MM.1S (cell line): ENCODE measurements at regions not wholly inside any gene's neighbourhood (a gene's known extent, or its start where the extent isn't known, plus 50 kb on each side); places are given as distances from the start of the nearest gene placed in this dataset.

Experiments
- DNase-seq: peaks from one replicate; pipeline ENCODE4 v3.0.0-alpha.2; 2015
- H2AFZ ChIP-seq: fragments of 300-600 bp; sonication (generic); 2 replicates; pipeline ENCODE4 v1.6.0; 2016; ENCODE audit warnings: antibody characterized with exemption, low read length
- H3F3A ChIP-seq: fragments of 300-600 bp; sonication (generic); 2 replicates; pipeline ENCODE4 v1.6.1; 2016; ENCODE audit warnings: mild to moderate bottlenecking, antibody characterized with exemption, low read length, moderate library complexity, mixed read lengths; ENCODE audit not compliant: insufficient read depth
- H3K27ac ChIP-seq: fragments of 300-600 bp; sonication (generic); 2 replicates; pipeline ENCODE4 v1.5.1; 2016; ENCODE audit warnings: mild to moderate bottlenecking, low read length
- H3K27me3 ChIP-seq: fragments of 300-600 bp; sonication (generic); replicated peaks from 2 replicates; pipeline ENCODE4 v1.6.0; 2016; ENCODE audit warnings: low read length; ENCODE audit not compliant: insufficient read depth
- H3K36me3 ChIP-seq: fragments of 300-600 bp; sonication (generic); replicated peaks from 2 replicates; pipeline ENCODE4 v1.6.1; 2016; ENCODE audit warnings: mild to moderate bottlenecking, low read length, mixed read lengths; ENCODE audit not compliant: insufficient read depth
- H3K4me1 ChIP-seq: fragments of 300-600 bp; sonication (generic); 2 replicates; pipeline ENCODE4 v1.6.1; 2016; ENCODE audit warnings: low read length, mixed read lengths
- H3K4me2 ChIP-seq: fragments of 300-600 bp; sonication (generic); 2 replicates; pipeline ENCODE4 v1.6.0; 2016; ENCODE audit warnings: low read depth, low read length
- H3K4me3 ChIP-seq: fragments of 300-600 bp; sonication (generic); 2 replicates; pipeline ENCODE4 v1.5.1; 2016; ENCODE audit warnings: low read length, mixed read lengths
- H3K79me2 ChIP-seq: fragments of 300-600 bp; sonication (generic); 2 replicates; pipeline ENCODE4 v1.6.1; 2016; ENCODE audit warnings: mixed run types, low read length, mixed read lengths
- H3K9ac ChIP-seq: fragments of 300-600 bp; sonication (generic); 2 replicates; pipeline ENCODE4 v1.6.1; 2016; ENCODE audit warnings: low read length, mixed read lengths
- H3K9me2 ChIP-seq: fragments of 300-600 bp; sonication (generic); replicated peaks from 2 replicates; pipeline ENCODE4 v1.6.1; 2016; ENCODE audit warnings: mild to moderate bottlenecking, low read length, mixed read lengths; ENCODE audit not compliant: insufficient read depth
- H3K9me3 ChIP-seq: fragments of 300-600 bp; sonication (generic); replicated peaks from 2 replicates; pipeline ENCODE4 v1.6.1; 2016; ENCODE audit warnings: mild to moderate bottlenecking, low read length, mixed read lengths; ENCODE audit not compliant: insufficient read depth
- H4K20me1 ChIP-seq: fragments of 300-600 bp; sonication (generic); 2 replicates; pipeline ENCODE4 v1.6.1; 2016; ENCODE audit warnings: mild to moderate bottlenecking, low read length, moderate library complexity, mixed read lengths; ENCODE audit not compliant: insufficient read depth
- EZH2 ChIP-seq: fragments of 300-600 bp; sonication (generic); optimal IDR thresholded peaks from 2 replicates; pipeline ENCODE3; 2017; ENCODE audit warnings: low read depth, mild to moderate bottlenecking, antibody characterized with exemption, low read length, mixed read lengths
- EZH2phosphoT487 ChIP-seq: fragments of 300-600 bp; sonication (generic); IDR thresholded peaks from 2 replicates; pipeline ENCODE4 v1.6.1; 2018; ENCODE audit warnings: antibody characterized with exemption, low read length
- TF ChIP-seq, protein P1 (sequence below): fragments of 300-600 bp; sonication (generic); IDR thresholded peaks from 2 replicates; pipeline ENCODE4 v1.5.1; 2016; ENCODE audit warnings: antibody characterized with exemption, low read length, mixed read lengths

DNA sequence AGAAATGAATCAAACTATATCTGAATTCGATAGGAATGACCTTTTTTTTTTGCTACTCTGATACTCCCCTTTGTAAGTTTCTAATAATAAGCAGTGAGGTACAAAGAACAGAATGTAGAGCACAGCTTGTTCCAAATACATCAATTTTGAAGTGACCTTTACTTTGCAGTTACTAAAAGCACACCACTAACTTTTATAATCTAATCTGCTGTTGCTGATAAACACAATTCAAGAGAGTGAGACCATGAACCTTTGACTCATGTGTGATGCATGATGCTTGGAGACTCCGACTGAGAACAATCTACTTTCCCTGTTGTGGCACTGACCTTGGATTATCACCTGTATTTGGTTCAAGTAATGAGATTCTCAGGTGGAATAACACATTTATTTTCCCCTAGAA, 91.6 kb upstream of the GNPDA2 start:
- H3K4me1 ChIP-seq, result no peaks in the 10 kb centered on the region
- H3K9me2 ChIP-seq, result no peaks in the 10 kb centered on the region

GRCh38 chr4:44806071-44806470, 79.7 kb upstream of the GNPDA2 start:
- Histone ChIP-seq H3K4me1 (no peaks in the 10 kb centered on the region), H3F3A (no peaks in the 10 kb centered on the region), H4K20me1 (no peaks in the 10 kb centered on the region), H3K9ac (peak overlapping the region; percentile 43), H3K4me2 (peak overlapping the region; percentile 81), H3K4me3 (peak overlapping the region; percentile 57), H3K79me2 (no peaks in the 10 kb centered on the region), H3K9me3 (no peaks in the 10 kb centered on the region), H3K27me3 (no peaks in the 10 kb centered on the region), H2AFZ (peak overlapping the region; percentile 89), H3K36me3 (no peaks in the 10 kb centered on the region), H3K9me2 (no peaks in the 10 kb centered on the region), H3K27ac (no peak overlapping the region)
- TF ChIP-seq EZH2phosphoT487 (no peak), EZH2 (no peak)
- TF ChIP-seq, protein P1, sequence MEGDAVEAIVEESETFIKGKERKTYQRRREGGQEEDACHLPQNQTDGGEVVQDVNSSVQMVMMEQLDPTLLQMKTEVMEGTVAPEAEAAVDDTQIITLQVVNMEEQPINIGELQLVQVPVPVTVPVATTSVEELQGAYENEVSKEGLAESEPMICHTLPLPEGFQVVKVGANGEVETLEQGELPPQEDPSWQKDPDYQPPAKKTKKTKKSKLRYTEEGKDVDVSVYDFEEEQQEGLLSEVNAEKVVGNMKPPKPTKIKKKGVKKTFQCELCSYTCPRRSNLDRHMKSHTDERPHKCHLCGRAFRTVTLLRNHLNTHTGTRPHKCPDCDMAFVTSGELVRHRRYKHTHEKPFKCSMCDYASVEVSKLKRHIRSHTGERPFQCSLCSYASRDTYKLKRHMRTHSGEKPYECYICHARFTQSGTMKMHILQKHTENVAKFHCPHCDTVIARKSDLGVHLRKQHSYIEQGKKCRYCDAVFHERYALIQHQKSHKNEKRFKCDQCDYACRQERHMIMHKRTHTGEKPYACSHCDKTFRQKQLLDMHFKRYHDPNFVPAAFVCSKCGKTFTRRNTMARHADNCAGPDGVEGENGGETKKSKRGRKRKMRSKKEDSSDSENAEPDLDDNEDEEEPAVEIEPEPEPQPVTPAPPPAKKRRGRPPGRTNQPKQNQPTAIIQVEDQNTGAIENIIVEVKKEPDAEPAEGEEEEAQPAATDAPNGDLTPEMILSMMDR, result no peak
- DNase-seq, result peak; percentile 13

More for the DNA sequence above, 91.6 kb upstream of the GNPDA2 start:
- H3K27ac ChIP-seq, result no peak overlapping the region
- no peaks in the 10 kb centered on the region for H3K9me3 ChIP-seq
- no peak overlapping the region for H2AFZ ChIP-seq
- H3K36me3 ChIP-seq, result no peaks in the 10 kb centered on the region
- no peak overlapping the region for H3K4me2 ChIP-seq
- H3K9ac ChIP-seq, result no peak overlapping the region
- H3K4me3 ChIP-seq, result no peak overlapping the region
- no peaks in the 10 kb centered on the region for H3K79me2 ChIP-seq
- no peaks in the 10 kb centered on the region for H3F3A ChIP-seq
- DNase-seq, result no peak
- TF ChIP-seq EZH2phosphoT487, result no peak
- TF ChIP-seq, protein P1, result no peak
- no peak for TF ChIP-seq EZH2
- no peaks in the 10 kb centered on the region for H4K20me1 ChIP-seq
- no peaks in the 10 kb centered on the region for H3K27me3 ChIP-seq

DNA sequence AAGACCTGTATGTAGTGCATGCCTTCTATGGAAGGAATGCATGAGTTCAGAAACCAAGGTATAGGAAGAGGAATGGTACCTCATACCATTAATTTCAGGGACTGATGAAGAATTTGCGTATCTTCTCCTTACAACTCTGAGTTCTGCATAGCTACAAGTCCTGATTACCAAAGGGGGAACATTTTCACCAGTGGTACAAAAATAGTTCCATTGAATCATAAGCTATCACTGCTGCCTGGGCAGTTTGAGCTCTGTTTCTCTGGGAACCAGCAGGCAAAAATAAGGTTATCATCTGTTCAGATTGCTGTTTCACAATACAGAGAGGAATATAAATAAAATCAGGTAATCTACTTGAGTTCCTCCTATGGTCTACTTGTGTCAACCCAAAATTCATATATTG, 77.9 kb upstream of the GNPDA2 start:
- Histone ChIP-seq H3F3A (no peaks in the 10 kb centered on the region), H3K4me2 (no peak overlapping the region), H3K79me2 (no peaks in the 10 kb centered on the region), H3K27me3 (no peaks in the 10 kb centered on the region), H3K9ac (no peak overlapping the region), H4K20me1 (no peaks in the 10 kb centered on the region), H3K27ac (no peak overlapping the region), H3K9me3 (no peaks in the 10 kb centered on the region), H2AFZ (no peak overlapping the region), H3K36me3 (no peaks in the 10 kb centered on the region), H3K4me1 (no peaks in the 10 kb centered on the region), H3K4me3 (no peak overlapping the region), H3K9me2 (no peaks in the 10 kb centered on the region)
- no peak for DNase-seq
- TF ChIP-seq, protein P1, result no peak
- TF ChIP-seq EZH2phosphoT487, result no peak
- TF ChIP-seq EZH2, result no peak
